Femur (tissue), 1 donor: ENCODE measurements at regions not wholly inside any gene's neighbourhood (a gene's known extent, or its start where the extent isn't known, plus 50 kb on each side); places are given as distances from the start of the nearest gene placed in this dataset.
A peak's percentile ranks its signal among the peaks of the same experiment; 100 is the strongest.

Source experiments
- DNase-seq: peaks from one replicate; pipeline ENCODE4 v3.0.0-alpha.2; 2017

GRCh38 chr5:153147891-153148623 lies 342.4 kb upstream of the GRIA1 start:
- no peak for DNase-seq

GRCh38 chr5:153148624-153148976 lies 341.9 kb upstream of the GRIA1 start:
- DNase-seq, result no peak

GRCh38 chr5:153151558-153151957 lies 338.9 kb upstream of the GRIA1 start:
- DNase-seq, result no peak

GRCh38 chr5:153153086-153153485 lies 337.4 kb upstream of the GRIA1 start:
- DNase-seq, result no peak

- DNase-seq, result no peak
Measured at GRCh38 chr5:153157156-153157555, 333.3 kb upstream of the GRIA1 start.

GRCh38 chr5:153158608-153159007 lies 331.9 kb upstream of the GRIA1 start:
- no peak for DNase-seq

GRCh38 chr5:153159616-153160015 lies 330.9 kb upstream of the GRIA1 start:
- DNase-seq, result no peak

GRCh38 chr5:153168241-153168640 lies 322.2 kb upstream of the GRIA1 start:
- DNase-seq, result no peak

- no peak for DNase-seq
Measured at GRCh38 chr5:153187503-153187902, 303.0 kb upstream of the GRIA1 start.

GRCh38 chr5:153206361-153206760 lies 284.1 kb upstream of the GRIA1 start:
- DNase-seq, result no peak

- DNase-seq, result no peak
Measured at GRCh38 chr5:153209016-153209415, 281.5 kb upstream of the GRIA1 start.

- DNase-seq, result no peak
Measured at GRCh38 chr5:153209687-153210086, 280.8 kb upstream of the GRIA1 start.

- no peak for DNase-seq
Measured at GRCh38 chr5:153211076-153211475, 279.4 kb upstream of the GRIA1 start.

GRCh38 chr5:153212471-153212870 lies 278.0 kb upstream of the GRIA1 start:
- DNase-seq, result no peak

GRCh38 chr5:153222936-153223335 lies 267.5 kb upstream of the GRIA1 start:
- no peak for DNase-seq

GRCh38 chr5:153223376-153223775 lies 267.1 kb upstream of the GRIA1 start:
- no peak for DNase-seq

- no peak for DNase-seq
Measured at GRCh38 chr5:153224651-153225050, 265.8 kb upstream of the GRIA1 start.

- DNase-seq, result no peak
Measured at GRCh38 chr5:153233933-153234332, 256.5 kb upstream of the GRIA1 start.

GRCh38 chr5:153236319-153236718 lies 254.2 kb upstream of the GRIA1 start:
- DNase-seq, result no peak

- no peak for DNase-seq
Measured at GRCh38 chr5:153237671-153238332, 252.7 kb upstream of the GRIA1 start.

- DNase-seq, result no peak
Measured at GRCh38 chr5:153257381-153257780, 233.1 kb upstream of the GRIA1 start.

GRCh38 chr5:153258469-153258868 lies 232.0 kb upstream of the GRIA1 start:
- no peak for DNase-seq

GRCh38 chr5:153267506-153267905 lies 223.0 kb upstream of the GRIA1 start:
- DNase-seq, result no peak

GRCh38 chr5:153275695-153276094 lies 214.8 kb upstream of the GRIA1 start:
- no peak for DNase-seq

- peak; percentile 32 for DNase-seq
Measured at GRCh38 chr5:153276151-153276550, 214.3 kb upstream of the GRIA1 start.
